B cell (primary cell): ENCODE measurements at regions not wholly inside any gene's neighbourhood (a gene's known extent, or its start where the extent isn't known, plus 50 kb on each side); places are given as distances from the start of the nearest gene placed in this dataset.

Experiments used
- ATAC-seq: fragments of 200-7000 bp; cut with Tn5 transposase; one replicate; pipeline ENCODE4 v1.10.0; 2021; ENCODE audit warnings: low read depth, mild to moderate bottlenecking, moderate number of reproducible peaks, moderate library complexity
- CTCF ChIA-PET: fragments of 350-600 bp; sonication (Branson Sonifier 250); formaldehyde crosslinking; loops from one replicate; lab custom pipeline; 2021; ENCODE audit warnings: antibody characterized with exemption, inconsistent platforms; lab: Charles Lee
- POLR2A ChIA-PET: fragments of 350-600 bp; sonication (Branson Sonifier 250); formaldehyde crosslinking; loops from one replicate; lab custom pipeline; 2021; ENCODE audit warnings: antibody characterized with exemption; lab: Charles Lee
- DNase-seq: peaks from one replicate; pipeline ENCODE4 v3.0.0; 2013
- H2AFZ ChIP-seq: 2 replicates; pipeline ENCODE4 v1.6.1; 2012; ENCODE audit warnings: mild to moderate bottlenecking, low read depth, low read length; ENCODE audit not compliant: insufficient read depth, poor library complexity, severe bottlenecking
- H3K27ac ChIP-seq, 2 donors: 1 replicate in 1 of 2; 2 replicates in 1 of 2; pipeline ENCODE4 v1.5.1; 2012 to 2013; ENCODE audit warnings: low read length in 2 of 2, mild to moderate bottlenecking in 2 of 2, moderate library complexity in 1 of 2
- H3K27me3 ChIP-seq, 4 experiments: fragments of 200-600 bp in 1 of 4; sonication (generic) in 1 of 4; replicated peaks in 1 of 4; 1 replicate in 2 of 4; 2 replicates in 2 of 4; pipeline versions ENCODE4 v1.6.1 to v1.7.0; 2013 to 2016; ENCODE audit warnings: low read length in 3 of 4, mild to moderate bottlenecking in 2 of 4, mixed read lengths in 1 of 4, moderate library complexity in 1 of 4; ENCODE audit not compliant: insufficient read depth in 4 of 4, control insufficient read depth in 3 of 4; ENCODE audit errors: control extremely low read depth in 1 of 4
- H3K36me3 ChIP-seq, 2 experiments: replicated peaks in 1 of 2; 1 replicate in 1 of 2; 2 replicates in 1 of 2; pipeline versions ENCODE4 v1.6.1 to v1.7.1; 2013; ENCODE audit warnings: low read length in 1 of 2; ENCODE audit not compliant: insufficient read depth in 2 of 2, control insufficient read depth in 1 of 2; ENCODE audit errors: control extremely low read depth in 1 of 2, extremely low read depth in 1 of 2
- H3K4me1 ChIP-seq, 2 donors: fragments of 200-600 bp in 1 of 2; sonication (generic) in 1 of 2; 1 replicate in 1 of 2; 2 replicates in 1 of 2; pipeline versions ENCODE4 v1.5.1 to v1.6.1; 2013 to 2017; ENCODE audit warnings: low read length in 2 of 2; ENCODE audit not compliant: control insufficient read depth in 2 of 2, insufficient read depth in 2 of 2
- H3K4me2 ChIP-seq: replicated peaks from 2 replicates; pipeline ENCODE3; 2012; ENCODE audit warnings: mild to moderate bottlenecking, low read depth, low read length; ENCODE audit not compliant: poor library complexity, severe bottlenecking
- H3K4me3 ChIP-seq, 5 experiments: fragments of 200-600 bp in 1 of 5; sonication (generic) in 1 of 5; 1 replicate in 3 of 5; 2 replicates in 2 of 5; pipeline versions ENCODE4 v1.5.1 to v1.7.0; 2011 to 2016; ENCODE audit warnings: low read length in 4 of 5, mild to moderate bottlenecking in 4 of 5, low read depth in 2 of 5, control low read depth in 1 of 5, moderate library complexity in 1 of 5; ENCODE audit not compliant: insufficient read depth in 1 of 5; ENCODE audit errors: control extremely low read depth in 1 of 5, extremely low read depth in 1 of 5
- H3K79me2 ChIP-seq: fragments of 200-600 bp; sonication (generic); one replicate; pipeline ENCODE4 v1.6.0; 2016; ENCODE audit warnings: low read length; ENCODE audit not compliant: control insufficient read depth, insufficient read depth
- H3K9ac ChIP-seq: fragments of 200-600 bp; sonication (generic); 2 replicates; pipeline ENCODE4 v1.6.1; 2017; ENCODE audit warnings: mild to moderate bottlenecking, low read length, moderate library complexity
- H3K9me3 ChIP-seq, 3 donors: one replicate each; pipeline versions ENCODE4 v1.6.1 to v1.7.1; 2013; ENCODE audit warnings: low read length in 2 of 3; ENCODE audit not compliant: control insufficient read depth in 2 of 3, insufficient read depth in 1 of 3; ENCODE audit errors: control extremely low read depth in 1 of 3
- H4K20me1 ChIP-seq: 2 replicates; pipeline ENCODE4 v1.6.0; 2012; ENCODE audit warnings: mild to moderate bottlenecking, low read length; ENCODE audit not compliant: insufficient read depth, control insufficient read depth, poor library complexity, severe bottlenecking
- H3K27ac Mint-ChIP-seq: one replicate; pipeline ENCODE4 v1.8.0; 2021; ENCODE audit warnings: mixed read lengths
- H3K27me3 Mint-ChIP-seq: one replicate; pipeline ENCODE4 v1.8.0; 2021; ENCODE audit warnings: mixed read lengths
- H3K4me1 Mint-ChIP-seq: one replicate; pipeline ENCODE4 v1.8.0; 2021; ENCODE audit warnings: mixed read lengths
- H3K4me3 Mint-ChIP-seq: one replicate; pipeline ENCODE4 v1.8.0; 2021; ENCODE audit warnings: mixed read lengths
- H3K9me3 Mint-ChIP-seq: one replicate; pipeline ENCODE4 v1.8.0; 2022; ENCODE audit warnings: mixed read lengths; ENCODE audit not compliant: insufficient read depth
- CTCF ChIP-seq: fragments of 200-600 bp; IDR thresholded peaks from one replicate; pipeline ENCODE4 v1.8.0; 2022; ENCODE audit warnings: antibody characterized with exemption, mild to moderate bottlenecking
- EZH2 ChIP-seq: IDR thresholded peaks from 2 replicates; pipeline ENCODE4 v1.6.1; 2012; ENCODE audit warnings: borderline replicate concordance, low read depth, mild to moderate bottlenecking, moderate library complexity, low read length; ENCODE audit not compliant: insufficient read depth, poor library complexity, severe bottlenecking
- WGBS: methylation state at CpG from one replicate; pipeline ENCODE4 v1.1.5; 2013; ENCODE audit warnings: missing lambda C conversion rate; ENCODE audit not compliant: insufficient coverage; 5-methylcytosine and 5-hydroxymethylcytosine counted together
- intact Hi-C: fragments of 100-400 bp; cut with micrococcal nuclease; formaldehyde crosslinking; loops from one replicate; pipeline ENCODE4 v1.10.0; 2022

- H3K9ac ChIP-seq = no peak overlapping the region
Measured at GRCh38 chr19:31413353-31413752, 64.1 kb upstream of the TSHZ3 start.

DNA sequence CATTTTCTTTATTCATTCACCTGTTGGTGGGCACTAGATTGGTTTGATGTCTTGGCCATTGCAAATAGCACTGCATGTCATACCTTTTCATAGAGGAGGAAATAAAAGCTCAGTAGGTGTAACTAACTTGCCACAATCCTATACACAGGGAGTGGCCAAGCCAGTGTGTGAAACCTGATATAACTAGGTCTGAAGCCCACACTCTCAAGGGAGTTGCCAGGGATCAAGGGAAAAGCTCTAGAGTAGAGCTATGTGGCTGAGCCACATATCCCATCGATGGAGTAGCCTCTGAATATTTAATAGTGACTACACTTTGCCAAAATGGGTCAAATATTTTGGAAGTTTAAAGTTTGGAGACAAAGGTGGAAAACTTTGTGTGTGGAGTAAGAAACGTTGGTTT is 66.1 kb upstream of the TSHZ3 start:
- Histone ChIP-seq H3K79me2 (no peaks in the 10 kb centered on the region), H4K20me1 (no peaks in the 10 kb centered on the region), H2AFZ (no peak overlapping the region), H3K4me2 (no peak overlapping the region), H3K4me3 (no peak overlapping the region), H3K9me3 (peaks cover 0 to 10% (median 0%) of the 10 kb centered on the region in 3 donors), H3K27ac (no peak overlapping the region), H3K4me1 (no peaks in the 10 kb centered on the region), H3K9ac (no peak overlapping the region), H3K27me3 (no peaks in the 10 kb centered on the region), H3K36me3 (no peaks in the 10 kb centered on the region)
- H3K27ac Mint-ChIP-seq = no peak overlapping the region
- CTCF ChIA-PET = no interaction called here
- TF ChIP-seq EZH2 (no peak), CTCF (no peak)
- 70% methylated on average over 1 of the region's 2 CpGs for WGBS
- no peaks in the 10 kb centered on the region for H3K27me3 Mint-ChIP-seq
- H3K9me3 Mint-ChIP-seq = peaks cover 9% of the 10 kb centered on the region
- no peak for ATAC-seq
- no peak overlapping the region for H3K4me3 Mint-ChIP-seq
- intact Hi-C loops = no loop called here
- POLR2A ChIA-PET = no interaction called here
- no peaks in the 10 kb centered on the region for H3K4me1 Mint-ChIP-seq
- DNase-seq = no peak

More at GRCh38 chr19:31413353-31413752, 64.1 kb upstream of the TSHZ3 start:
- no peaks in the 10 kb centered on the region for H3K36me3 ChIP-seq
- 93% methylated on average over 5 of the region's 8 CpGs for WGBS
- no peaks in the 10 kb centered on the region for H3K27me3 ChIP-seq
- H3K79me2 ChIP-seq = no peaks in the 10 kb centered on the region
- Mint-ChIP-seq H3K9me3 (peaks cover 12% of the 10 kb centered on the region), H3K27ac (no peak overlapping the region), H3K27me3 (no peaks in the 10 kb centered on the region), H3K4me3 (no peak overlapping the region), H3K4me1 (no peaks in the 10 kb centered on the region)
- no peaks in the 10 kb centered on the region for H3K4me1 ChIP-seq
- DNase-seq = no peak
- ChIA-PET CTCF (no interaction called here), POLR2A (no interaction called here)
- no peak for ATAC-seq
- H2AFZ ChIP-seq = no peak overlapping the region
- peaks cover 0 to 10% (median 0%) of the 10 kb centered on the region in 3 donors for H3K9me3 ChIP-seq
- intact Hi-C loops = no loop called here
- no peak overlapping the region for H3K4me3 ChIP-seq
- H4K20me1 ChIP-seq = no peaks in the 10 kb centered on the region
- TF ChIP-seq CTCF (no peak), EZH2 (no peak)
- H3K27ac ChIP-seq = no peak overlapping the region
- H3K4me2 ChIP-seq = no peak overlapping the region
